ENCODE measurements at regions not wholly inside any gene's neighbourhood (a gene's known extent, or its start where the extent isn't known, plus 50 kb on each side); places are given as distances from the start of the nearest gene placed in this dataset.

- Histone ChIP-seq H3K27ac (replicated peaks) (no peak overlapping the region), H3K27me3 (ENCODE audit: insufficient read depth, poor library complexity, severe bottlenecking) (no peaks in the 10 kb centered on the region), H3K4me3 (replicated peaks; ENCODE audit: insufficient read depth, low read length) (no peak overlapping the region)
- TF ChIP-seq POLR2AphosphoS5 (IDR thresholded peaks at IDR 0.05; ENCODE audit: low read depth) (no peak), GABPA (IDR thresholded peaks at IDR 0.05; ENCODE audit: low read depth) (no peak)
- TF ChIP-seq, protein P1, sequence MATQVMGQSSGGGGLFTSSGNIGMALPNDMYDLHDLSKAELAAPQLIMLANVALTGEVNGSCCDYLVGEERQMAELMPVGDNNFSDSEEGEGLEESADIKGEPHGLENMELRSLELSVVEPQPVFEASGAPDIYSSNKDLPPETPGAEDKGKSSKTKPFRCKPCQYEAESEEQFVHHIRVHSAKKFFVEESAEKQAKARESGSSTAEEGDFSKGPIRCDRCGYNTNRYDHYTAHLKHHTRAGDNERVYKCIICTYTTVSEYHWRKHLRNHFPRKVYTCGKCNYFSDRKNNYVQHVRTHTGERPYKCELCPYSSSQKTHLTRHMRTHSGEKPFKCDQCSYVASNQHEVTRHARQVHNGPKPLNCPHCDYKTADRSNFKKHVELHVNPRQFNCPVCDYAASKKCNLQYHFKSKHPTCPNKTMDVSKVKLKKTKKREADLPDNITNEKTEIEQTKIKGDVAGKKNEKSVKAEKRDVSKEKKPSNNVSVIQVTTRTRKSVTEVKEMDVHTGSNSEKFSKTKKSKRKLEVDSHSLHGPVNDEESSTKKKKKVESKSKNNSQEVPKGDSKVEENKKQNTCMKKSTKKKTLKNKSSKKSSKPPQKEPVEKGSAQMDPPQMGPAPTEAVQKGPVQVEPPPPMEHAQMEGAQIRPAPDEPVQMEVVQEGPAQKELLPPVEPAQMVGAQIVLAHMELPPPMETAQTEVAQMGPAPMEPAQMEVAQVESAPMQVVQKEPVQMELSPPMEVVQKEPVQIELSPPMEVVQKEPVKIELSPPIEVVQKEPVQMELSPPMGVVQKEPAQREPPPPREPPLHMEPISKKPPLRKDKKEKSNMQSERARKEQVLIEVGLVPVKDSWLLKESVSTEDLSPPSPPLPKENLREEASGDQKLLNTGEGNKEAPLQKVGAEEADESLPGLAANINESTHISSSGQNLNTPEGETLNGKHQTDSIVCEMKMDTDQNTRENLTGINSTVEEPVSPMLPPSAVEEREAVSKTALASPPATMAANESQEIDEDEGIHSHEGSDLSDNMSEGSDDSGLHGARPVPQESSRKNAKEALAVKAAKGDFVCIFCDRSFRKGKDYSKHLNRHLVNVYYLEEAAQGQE (IDR thresholded peaks at IDR 0.05; ENCODE audit: insufficient replicate concordance, low read depth) = no peak
- no peak for DNase-seq (ENCODE audit: low read depth in 1 of 2, low spot score in 1 of 2)
Measured at GRCh38 chr6:76671751-76672150, 599.3 kb upstream of the IMPG1 start.

DNA sequence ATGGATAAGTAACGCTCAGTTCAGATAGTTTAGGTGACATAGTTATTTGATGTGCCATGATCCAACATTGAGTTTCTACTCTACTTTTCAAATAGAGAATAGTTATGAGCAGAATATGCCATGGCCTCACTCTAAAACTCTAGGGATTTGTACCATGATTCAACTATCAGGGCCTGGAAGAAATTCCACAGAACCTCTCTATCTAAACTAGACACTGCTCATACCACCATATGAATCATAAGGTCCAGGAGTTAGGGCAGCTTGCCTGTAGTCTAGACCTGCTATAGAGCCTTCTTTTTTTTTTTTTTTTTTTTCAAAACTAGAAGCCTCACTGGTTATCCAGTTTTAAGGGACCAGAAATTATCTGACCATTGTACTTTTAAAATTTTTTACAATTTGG, 571.8 kb upstream of the IMPG1 start:
- no peak overlapping the region for H3K27ac ChIP-seq (replicated peaks)
- H3K27me3 ChIP-seq (ENCODE audit: insufficient read depth, poor library complexity, severe bottlenecking) = no peaks in the 10 kb centered on the region
- TF ChIP-seq POLR2AphosphoS5 (IDR thresholded peaks at IDR 0.05; ENCODE audit: low read depth) = no peak
- TF ChIP-seq, protein P1 (IDR thresholded peaks at IDR 0.05; ENCODE audit: insufficient replicate concordance, low read depth) = no peak
- TF ChIP-seq SPI1 (IDR thresholded peaks at IDR 0.05; ENCODE audit: borderline replicate concordance, low read depth) = no peak
- no peak for TF ChIP-seq GABPA (IDR thresholded peaks at IDR 0.05; ENCODE audit: low read depth)
- TF ChIP-seq CTCF (IDR thresholded peaks at IDR 0.05; ENCODE audit: insufficient read depth, low read length) = no peak
- H3K4me3 ChIP-seq (replicated peaks; ENCODE audit: insufficient read depth, low read length) = no peak overlapping the region
- DNase-seq (ENCODE audit: low read depth in 1 of 2, low spot score in 1 of 2) = no peak

GRCh38 chr6:76639941-76640340, 567.5 kb upstream of the IMPG1 start:
- Histone ChIP-seq H3K4me3 (replicated peaks; ENCODE audit: insufficient read depth, low read length) (no peak overlapping the region), H3K27ac (replicated peaks) (no peak overlapping the region), H3K27me3 (ENCODE audit: insufficient read depth, poor library complexity, severe bottlenecking) (no peaks in the 10 kb centered on the region)
- no peak for TF ChIP-seq SPI1 (IDR thresholded peaks at IDR 0.05; ENCODE audit: borderline replicate concordance, low read depth)
- no peak for DNase-seq (ENCODE audit: low read depth in 1 of 2, low spot score in 1 of 2)

DNA sequence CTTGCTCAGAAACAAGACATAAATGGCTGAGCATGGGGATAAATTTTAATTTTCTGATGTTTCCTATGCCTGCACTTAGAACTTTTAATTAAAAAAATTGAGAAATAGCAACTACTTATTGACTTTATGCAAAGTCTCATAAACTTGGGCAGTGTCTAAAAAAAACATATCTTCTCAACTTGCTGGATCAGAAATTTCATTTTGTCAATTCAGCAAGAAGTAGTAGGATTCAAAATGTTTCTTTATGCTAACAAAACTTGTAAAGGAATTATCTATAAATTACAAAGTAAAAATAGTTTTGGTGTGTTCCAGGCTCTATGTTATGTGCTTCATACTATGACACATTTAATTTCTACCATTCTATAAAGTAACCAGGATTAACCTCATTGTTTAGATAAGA, 562.2 kb upstream of the IMPG1 start:
- TF ChIP-seq, protein P1 (IDR thresholded peaks at IDR 0.05; ENCODE audit: insufficient replicate concordance, low read depth) = no peak
- TF ChIP-seq GABPA (IDR thresholded peaks at IDR 0.05; ENCODE audit: low read depth) (no peak), POLR2AphosphoS5 (IDR thresholded peaks at IDR 0.05; ENCODE audit: low read depth) (no peak), SPI1 (IDR thresholded peaks at IDR 0.05; ENCODE audit: borderline replicate concordance, low read depth) (no peak), CTCF (IDR thresholded peaks at IDR 0.05; ENCODE audit: insufficient read depth, low read length) (no peak)
- no peak overlapping the region for H3K27ac ChIP-seq (replicated peaks)
- DNase-seq (ENCODE audit: low read depth in 1 of 2, low spot score in 1 of 2) = no peak
- no peak overlapping the region for H3K4me3 ChIP-seq (replicated peaks; ENCODE audit: insufficient read depth, low read length)
- H3K27me3 ChIP-seq (ENCODE audit: insufficient read depth, poor library complexity, severe bottlenecking) = no peaks in the 10 kb centered on the region

Measured in HL-60 (cell line).